ENCODE measurements at regions not wholly inside any gene's neighbourhood (a gene's known extent, or its start where the extent isn't known, plus 50 kb on each side); places are given as distances from the start of the nearest gene placed in this dataset.

- DNase-seq: no peak
- no peak overlapping the region for H3K27ac ChIP-seq
- H3K36me3 ChIP-seq: no peaks in the 10 kb centered on the region
- no peak for TF ChIP-seq CTCF (IDR thresholded peaks at IDR 0.05)
- no peak for TF ChIP-seq POLR2A (IDR thresholded peaks at IDR 0.05)
- intact Hi-C loops (cut with DNase I; ENCODE audit: low total_unique reads): no loop called here
- no peak overlapping the region for H3K4me3 ChIP-seq
- no peaks in the 10 kb centered on the region for H3K9me3 ChIP-seq
- no peaks in the 10 kb centered on the region for H3K27me3 ChIP-seq
- H3K4me1 ChIP-seq: no peaks in the 10 kb centered on the region
These were observed 70.5 kb upstream of the PRKCQ start for GRCh38 chr10:6650586-6650985.

GRCh38 chr10:6649903-6650302, 69.8 kb upstream of the PRKCQ start:
- no peaks in the 10 kb centered on the region for H3K36me3 ChIP-seq
- H3K27ac ChIP-seq: no peak overlapping the region
- H3K27me3 ChIP-seq: no peaks in the 10 kb centered on the region
- intact Hi-C loops (cut with DNase I; ENCODE audit: low total_unique reads): no loop called here
- no peak for DNase-seq
- no peaks in the 10 kb centered on the region for H3K9me3 ChIP-seq
- TF ChIP-seq POLR2A (IDR thresholded peaks at IDR 0.05): no peak
- no peak for TF ChIP-seq CTCF (IDR thresholded peaks at IDR 0.05)
- H3K4me3 ChIP-seq: no peak overlapping the region
- no peaks in the 10 kb centered on the region for H3K4me1 ChIP-seq

GRCh38 chr10:6648894-6649720, 69.0 kb upstream of the PRKCQ start:
- Histone ChIP-seq H3K9me3 (no peaks in the 10 kb centered on the region), H3K36me3 (no peaks in the 10 kb centered on the region), H3K27me3 (no peaks in the 10 kb centered on the region), H3K4me3 (no peak overlapping the region), H3K4me1 (no peaks in the 10 kb centered on the region), H3K27ac (no peak overlapping the region)
- TF ChIP-seq POLR2A (IDR thresholded peaks at IDR 0.05) (no peak), CTCF (IDR thresholded peaks at IDR 0.05) (no peak)
- no peak for DNase-seq
- intact Hi-C loops (cut with DNase I; ENCODE audit: low total_unique reads): no loop called here

GRCh38 chr10:6647811-6648526, 67.9 kb upstream of the PRKCQ start:
- no peak for TF ChIP-seq POLR2A (IDR thresholded peaks at IDR 0.05)
- TF ChIP-seq CTCF (IDR thresholded peaks at IDR 0.05): peak in 2 of 4 experiments; percentile 12 to 45
- intact Hi-C loops (cut with DNase I; ENCODE audit: low total_unique reads): no loop called here

GRCh38 chr10:6643962-6644361, 63.9 kb upstream of the PRKCQ start:
- H3K4me1 ChIP-seq: no peaks in the 10 kb centered on the region
- no peaks in the 10 kb centered on the region for H3K36me3 ChIP-seq
- H3K27me3 ChIP-seq: no peaks in the 10 kb centered on the region
- H3K9me3 ChIP-seq: no peaks in the 10 kb centered on the region
- no peak overlapping the region for H3K4me3 ChIP-seq
- no peak overlapping the region for H3K27ac ChIP-seq
- TF ChIP-seq POLR2A (IDR thresholded peaks at IDR 0.05) (no peak), CTCF (IDR thresholded peaks at IDR 0.05) (no peak)
- no peak for DNase-seq
- intact Hi-C loops (cut with DNase I; ENCODE audit: low total_unique reads): no loop called here

More at GRCh38 chr10:6647811-6648526, 67.9 kb upstream of the PRKCQ start:
- Histone ChIP-seq H3K9me3 (no peaks in the 10 kb centered on the region), H3K4me3 (no peak overlapping the region), H3K36me3 (no peaks in the 10 kb centered on the region), H3K27me3 (no peaks in the 10 kb centered on the region), H3K4me1 (no peaks in the 10 kb centered on the region), H3K27ac (no peak overlapping the region)
- no peak for DNase-seq
